HG02943 (cell line): ENCODE measurements at regions not wholly inside any gene's neighbourhood (a gene's known extent, or its start where the extent isn't known, plus 50 kb on each side); places are given as distances from the start of the nearest gene placed in this dataset.
"Not testable (repeated sequence)": the region's sequence is repeated elsewhere in the genome, so short reads cannot be mapped to it uniquely, and the experiment has no call there.

ENCODE experiments used
- ATAC-seq: cut with Tn5 transposase; IDR thresholded peaks from one replicate; pipeline ENCODE4 v1.9.1; 2021; ENCODE audit warnings: mild to moderate bottlenecking, low read depth, moderate library complexity; ENCODE audit not compliant: unreplicated experiment

GRCh38 chr7:19964246-19964645 is 190.8 kb upstream of the TMEM196 start:
- no peak for ATAC-seq

GRCh38 chr7:19963695-19964094 is 190.3 kb upstream of the TMEM196 start:
- no peak for ATAC-seq

- no peak for ATAC-seq
Measured at GRCh38 chr7:19958309-19958896, 185.0 kb upstream of the TMEM196 start.

- ATAC-seq, result no peak
Measured at GRCh38 chr7:19957664-19958063, 184.2 kb upstream of the TMEM196 start.

GRCh38 chr7:19954166-19954565 is 180.7 kb upstream of the TMEM196 start:
- not testable (repeated sequence) for ATAC-seq

- not testable (repeated sequence) for ATAC-seq
Measured at GRCh38 chr7:19953411-19953810, 180.0 kb upstream of the TMEM196 start.

- ATAC-seq, result no peak
Measured at GRCh38 chr7:19948160-19948559, 174.7 kb upstream of the TMEM196 start.

GRCh38 chr7:19944363-19945120 is 171.1 kb upstream of the TMEM196 start:
- no peak for ATAC-seq

GRCh38 chr7:19939746-19940145 is 166.3 kb upstream of the TMEM196 start:
- no peak for ATAC-seq

GRCh38 chr7:19932549-19933249 is 159.3 kb upstream of the TMEM196 start:
- ATAC-seq, result no peak

GRCh38 chr7:19930851-19931250 is 157.4 kb upstream of the TMEM196 start:
- no peak for ATAC-seq

GRCh38 chr7:19930051-19930450 is 156.6 kb upstream of the TMEM196 start:
- ATAC-seq, result no peak

GRCh38 chr7:19928247-19928646 is 154.8 kb upstream of the TMEM196 start:
- ATAC-seq, result no peak

- no peak for ATAC-seq
Measured at GRCh38 chr7:19920705-19921104, 147.3 kb upstream of the TMEM196 start.

GRCh38 chr7:19920166-19920565 is 146.7 kb upstream of the TMEM196 start:
- no peak for ATAC-seq

GRCh38 chr7:19919261-19920095 is 146.1 kb upstream of the TMEM196 start:
- no peak for ATAC-seq

- no peak for ATAC-seq
Measured at GRCh38 chr7:19916046-19916445, 142.6 kb upstream of the TMEM196 start.

- ATAC-seq, result no peak
Measured at GRCh38 chr7:19915596-19915995, 142.2 kb upstream of the TMEM196 start.

- no peak for ATAC-seq
Measured at GRCh38 chr7:19914866-19915265, 141.4 kb upstream of the TMEM196 start.

- ATAC-seq, result no peak
Measured at GRCh38 chr7:19900118-19900517, 126.7 kb upstream of the TMEM196 start.

- no peak for ATAC-seq
Measured at GRCh38 chr7:19899529-19899928, 126.1 kb upstream of the TMEM196 start.
